ENCODE measurements at regions not wholly inside any gene's neighbourhood (a gene's known extent, or its start where the extent isn't known, plus 50 kb on each side); places are given as distances from the start of the nearest gene placed in this dataset.
"Not testable (repeated sequence)": the region's sequence is repeated elsewhere in the genome, so short reads cannot be mapped to it uniquely, and the experiment has no call there.

GRCh38 chr21:22346576-22346975 lies 1348.4 kb downstream of the NCAM2 start:
- no peaks in the 10 kb centered on the region for H3K9me3 ChIP-seq
- no peak overlapping the region for H3K4me2 ChIP-seq
- no peak overlapping the region for H3K9ac ChIP-seq
- no peak overlapping the region for H3K4me3 ChIP-seq
- H3K27me3 ChIP-seq: no peaks in the 10 kb centered on the region
- H3K27ac ChIP-seq: no peak overlapping the region
- no peaks in the 10 kb centered on the region for H4K20me1 ChIP-seq
- TF ChIP-seq Cebpa-rat (IDR thresholded peaks at IDR 0.05): no peak
- H3K36me3 ChIP-seq: no peaks in the 10 kb centered on the region
- peaks cover 11% of the 10 kb centered on the region for H3K4me1 ChIP-seq

GRCh38 chr21:22351076-22351475 lies 1352.9 kb downstream of the NCAM2 start:
- Histone ChIP-seq H3K4me1 (no peaks in the 10 kb centered on the region), H3K27ac (no peak overlapping the region), H3K27me3 (no peaks in the 10 kb centered on the region), H3K9me3 (no peaks in the 10 kb centered on the region), H3K4me2 (no peak overlapping the region), H3K4me3 (no peak overlapping the region), H3K9ac (no peak overlapping the region), H3K36me3 (no peaks in the 10 kb centered on the region), H4K20me1 (no peaks in the 10 kb centered on the region)
- no peak for TF ChIP-seq Cebpa-rat (IDR thresholded peaks at IDR 0.05)

GRCh38 chr21:22352088-22352487 lies 1353.9 kb downstream of the NCAM2 start:
- H3K9ac ChIP-seq: no peak overlapping the region
- no peaks in the 10 kb centered on the region for H4K20me1 ChIP-seq
- H3K9me3 ChIP-seq: no peaks in the 10 kb centered on the region
- TF ChIP-seq Cebpa-rat (IDR thresholded peaks at IDR 0.05): no peak
- no peaks in the 10 kb centered on the region for H3K27me3 ChIP-seq
- H3K4me2 ChIP-seq: no peak overlapping the region
- H3K4me1 ChIP-seq: no peaks in the 10 kb centered on the region
- no peak overlapping the region for H3K4me3 ChIP-seq
- no peaks in the 10 kb centered on the region for H3K36me3 ChIP-seq
- no peak overlapping the region for H3K27ac ChIP-seq

GRCh38 chr21:22355949-22356348 lies 1357.7 kb downstream of the NCAM2 start:
- no peak for TF ChIP-seq Cebpa-rat (IDR thresholded peaks at IDR 0.05)
- H3K4me2 ChIP-seq: no peak overlapping the region
- H3K27ac ChIP-seq: no peak overlapping the region
- no peak overlapping the region for H3K4me3 ChIP-seq
- H3K36me3 ChIP-seq: no peaks in the 10 kb centered on the region
- no peaks in the 10 kb centered on the region for H3K27me3 ChIP-seq
- no peaks in the 10 kb centered on the region for H4K20me1 ChIP-seq
- no peaks in the 10 kb centered on the region for H3K9me3 ChIP-seq
- H3K9ac ChIP-seq: no peak overlapping the region
- H3K4me1 ChIP-seq: no peaks in the 10 kb centered on the region

- no peak overlapping the region for H3K9ac ChIP-seq
- no peaks in the 10 kb centered on the region for H4K20me1 ChIP-seq
- H3K27me3 ChIP-seq: no peaks in the 10 kb centered on the region
- H3K4me3 ChIP-seq: no peak overlapping the region
- H3K4me1 ChIP-seq: no peaks in the 10 kb centered on the region
- no peak for TF ChIP-seq Cebpa-rat (IDR thresholded peaks at IDR 0.05)
- H3K36me3 ChIP-seq: no peaks in the 10 kb centered on the region
- H3K27ac ChIP-seq: no peak overlapping the region
- H3K4me2 ChIP-seq: no peak overlapping the region
- no peaks in the 10 kb centered on the region for H3K9me3 ChIP-seq
Measured at GRCh38 chr21:22356663-22357062, 1358.5 kb downstream of the NCAM2 start.

- H3K4me3 ChIP-seq, H4K20me1 ChIP-seq: not testable (repeated sequence)
Measured at GRCh38 chr21:22359599-22359998, 1361.4 kb downstream of the NCAM2 start.

GRCh38 chr21:22363504-22363903 lies 1365.3 kb downstream of the NCAM2 start:
- H3K4me3 ChIP-seq: no peak overlapping the region
- H3K36me3 ChIP-seq: no peaks in the 10 kb centered on the region
- no peaks in the 10 kb centered on the region for H4K20me1 ChIP-seq
- H3K4me2 ChIP-seq: no peak overlapping the region
- H3K27ac ChIP-seq: no peak overlapping the region
- no peak overlapping the region for H3K9ac ChIP-seq
- no peaks in the 10 kb centered on the region for H3K9me3 ChIP-seq
- H3K4me1 ChIP-seq: no peaks in the 10 kb centered on the region
- no peaks in the 10 kb centered on the region for H3K27me3 ChIP-seq
- no peak for TF ChIP-seq Cebpa-rat (IDR thresholded peaks at IDR 0.05)

More at GRCh38 chr21:22359599-22359998, 1361.4 kb downstream of the NCAM2 start:
- not testable (repeated sequence) for H3K4me2 ChIP-seq, H3K9ac ChIP-seq, H3K4me1 ChIP-seq, H3K36me3 ChIP-seq, H3K27ac ChIP-seq, H3K27me3 ChIP-seq, H3K9me3 ChIP-seq

- H3K4me1 ChIP-seq: no peaks in the 10 kb centered on the region
- H3K27me3 ChIP-seq: no peaks in the 10 kb centered on the region
- no peak overlapping the region for H3K27ac ChIP-seq
- H3K9ac ChIP-seq: no peak overlapping the region
- no peaks in the 10 kb centered on the region for H4K20me1 ChIP-seq
- no peak for TF ChIP-seq Cebpa-rat (IDR thresholded peaks at IDR 0.05)
- no peak overlapping the region for H3K4me2 ChIP-seq
- no peaks in the 10 kb centered on the region for H3K36me3 ChIP-seq
- no peaks in the 10 kb centered on the region for H3K9me3 ChIP-seq
- no peak overlapping the region for H3K4me3 ChIP-seq
Measured at GRCh38 chr21:22364163-22364562, 1366.0 kb downstream of the NCAM2 start.

- H3K27ac ChIP-seq: no peak overlapping the region
- no peaks in the 10 kb centered on the region for H3K4me1 ChIP-seq
- H4K20me1 ChIP-seq: no peaks in the 10 kb centered on the region
- TF ChIP-seq Cebpa-rat (IDR thresholded peaks at IDR 0.05): no peak
- H3K9ac ChIP-seq: no peak overlapping the region
- H3K9me3 ChIP-seq: peaks cover 6% of the 10 kb centered on the region; the same call in 1 of the 2 replicates
- H3K36me3 ChIP-seq: no peaks in the 10 kb centered on the region
- H3K4me2 ChIP-seq: no peak overlapping the region
- H3K4me3 ChIP-seq: no peak overlapping the region
- H3K27me3 ChIP-seq: no peaks in the 10 kb centered on the region
Measured at GRCh38 chr21:22374218-22374969, 1376.2 kb downstream of the NCAM2 start.

- not testable (repeated sequence) for H3K9me3 ChIP-seq, H3K4me1 ChIP-seq, H3K9ac ChIP-seq, H4K20me1 ChIP-seq, H3K27me3 ChIP-seq, H3K4me3 ChIP-seq, H3K4me2 ChIP-seq, H3K36me3 ChIP-seq, H3K27ac ChIP-seq
Measured at GRCh38 chr21:22377795-22378194, 1379.6 kb downstream of the NCAM2 start.

- no peak for TF ChIP-seq Cebpa-rat (IDR thresholded peaks at IDR 0.05)
- H3K4me1 ChIP-seq: no peaks in the 10 kb centered on the region
- no peak overlapping the region for H3K4me2 ChIP-seq
- no peaks in the 10 kb centered on the region for H4K20me1 ChIP-seq
- no peaks in the 10 kb centered on the region for H3K27me3 ChIP-seq
- no peak overlapping the region for H3K27ac ChIP-seq
- no peaks in the 10 kb centered on the region for H3K9me3 ChIP-seq
- no peak overlapping the region for H3K9ac ChIP-seq
- H3K36me3 ChIP-seq: no peaks in the 10 kb centered on the region
- no peak overlapping the region for H3K4me3 ChIP-seq
Measured at GRCh38 chr21:22393324-22393723, 1395.1 kb downstream of the NCAM2 start.
